ENCODE measurements at regions not wholly inside any gene's neighbourhood (a gene's known extent, or its start where the extent isn't known, plus 50 kb on each side); places are given as distances from the start of the nearest gene placed in this dataset.

GRCh38 chr5:168172760-168173223 lies 118.7 kb upstream of the WWC1 start:
- no peaks in the 10 kb centered on the region for H3K9me2 ChIP-seq (ENCODE audit: insufficient read depth, low read length)
- no peak overlapping the region for H3K9ac ChIP-seq (ENCODE audit: low read length)
- no peak overlapping the region for H3K4me3 ChIP-seq (ENCODE audit: low read length)
- H4K20me1 ChIP-seq (ENCODE audit: insufficient read depth), result no peaks in the 10 kb centered on the region
- no peaks in the 10 kb centered on the region for H3K79me2 ChIP-seq (replicated peaks; ENCODE audit: insufficient read depth, low read length)
- TF ChIP-seq, protein P1, sequence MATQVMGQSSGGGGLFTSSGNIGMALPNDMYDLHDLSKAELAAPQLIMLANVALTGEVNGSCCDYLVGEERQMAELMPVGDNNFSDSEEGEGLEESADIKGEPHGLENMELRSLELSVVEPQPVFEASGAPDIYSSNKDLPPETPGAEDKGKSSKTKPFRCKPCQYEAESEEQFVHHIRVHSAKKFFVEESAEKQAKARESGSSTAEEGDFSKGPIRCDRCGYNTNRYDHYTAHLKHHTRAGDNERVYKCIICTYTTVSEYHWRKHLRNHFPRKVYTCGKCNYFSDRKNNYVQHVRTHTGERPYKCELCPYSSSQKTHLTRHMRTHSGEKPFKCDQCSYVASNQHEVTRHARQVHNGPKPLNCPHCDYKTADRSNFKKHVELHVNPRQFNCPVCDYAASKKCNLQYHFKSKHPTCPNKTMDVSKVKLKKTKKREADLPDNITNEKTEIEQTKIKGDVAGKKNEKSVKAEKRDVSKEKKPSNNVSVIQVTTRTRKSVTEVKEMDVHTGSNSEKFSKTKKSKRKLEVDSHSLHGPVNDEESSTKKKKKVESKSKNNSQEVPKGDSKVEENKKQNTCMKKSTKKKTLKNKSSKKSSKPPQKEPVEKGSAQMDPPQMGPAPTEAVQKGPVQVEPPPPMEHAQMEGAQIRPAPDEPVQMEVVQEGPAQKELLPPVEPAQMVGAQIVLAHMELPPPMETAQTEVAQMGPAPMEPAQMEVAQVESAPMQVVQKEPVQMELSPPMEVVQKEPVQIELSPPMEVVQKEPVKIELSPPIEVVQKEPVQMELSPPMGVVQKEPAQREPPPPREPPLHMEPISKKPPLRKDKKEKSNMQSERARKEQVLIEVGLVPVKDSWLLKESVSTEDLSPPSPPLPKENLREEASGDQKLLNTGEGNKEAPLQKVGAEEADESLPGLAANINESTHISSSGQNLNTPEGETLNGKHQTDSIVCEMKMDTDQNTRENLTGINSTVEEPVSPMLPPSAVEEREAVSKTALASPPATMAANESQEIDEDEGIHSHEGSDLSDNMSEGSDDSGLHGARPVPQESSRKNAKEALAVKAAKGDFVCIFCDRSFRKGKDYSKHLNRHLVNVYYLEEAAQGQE (IDR thresholded peaks at IDR 0.05; ENCODE audit: borderline replicate concordance), result no peak
- TF ChIP-seq POLR2AphosphoS5 (IDR thresholded peaks at IDR 0.05) (no peak), EP300 (conservative IDR thresholded peaks at IDR 0.05; ENCODE audit: poor library complexity, severe bottlenecking) (no peak), CTCF (IDR thresholded peaks at IDR 0.05; ENCODE audit: poor library complexity, severe bottlenecking) (no peak), SMC3 (conservative IDR thresholded peaks at IDR 0.05; ENCODE audit: poor library complexity) (no peak), MXI1 (conservative IDR thresholded peaks at IDR 0.05; ENCODE audit: poor library complexity, severe bottlenecking) (no peak), TAF1 (IDR thresholded peaks at IDR 0.05; ENCODE audit: low read depth) (no peak), EZH2 (IDR thresholded peaks at IDR 0.05; ENCODE audit: borderline replicate concordance, insufficient read depth, low read length, poor library complexity, severe bottlenecking) (no peak), RAD21 (conservative IDR thresholded peaks at IDR 0.05) (no peak)
- no peak overlapping the region for H3K4me2 ChIP-seq (ENCODE audit: low read length)
- no peaks in the 10 kb centered on the region for H3K27me3 ChIP-seq (ENCODE audit: insufficient read depth, low read depth, low read length)
- no peaks in the 10 kb centered on the region for H3K36me3 ChIP-seq (ENCODE audit: insufficient read depth, low read length)
- H3K9me3 ChIP-seq (ENCODE audit: low read length), result no peaks in the 10 kb centered on the region
- H2AFZ ChIP-seq (ENCODE audit: low read depth, low read length), result no peak overlapping the region
- no peak overlapping the region for H3K27ac ChIP-seq (ENCODE audit: low read length)
- no peaks in the 10 kb centered on the region for H3F3A ChIP-seq (ENCODE audit: insufficient read depth, low read length, poor library complexity, severe bottlenecking)

DNA sequence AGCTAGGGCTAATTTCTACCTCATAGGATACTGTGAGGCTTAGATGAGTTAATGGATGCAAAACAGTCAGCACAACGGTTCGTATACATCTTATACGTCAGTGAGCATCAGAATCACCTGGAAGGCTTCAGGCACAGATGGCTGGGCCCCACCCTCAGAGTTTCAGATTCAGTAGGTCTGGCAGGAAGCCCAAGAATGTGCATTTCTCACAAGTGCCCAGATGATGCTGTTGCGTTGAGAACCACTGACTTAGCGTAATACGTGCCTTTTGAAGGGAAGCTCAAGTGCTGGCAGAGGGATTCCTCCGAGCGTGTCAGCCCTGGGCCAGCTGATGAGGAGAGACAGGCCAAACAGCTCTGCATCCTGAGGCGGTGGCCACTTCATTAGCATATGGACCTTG lies 117.1 kb upstream of the WWC1 start:
- no peaks in the 10 kb centered on the region for H3K79me2 ChIP-seq (replicated peaks; ENCODE audit: insufficient read depth, low read length)
- H3K36me3 ChIP-seq (ENCODE audit: insufficient read depth, low read length), result no peaks in the 10 kb centered on the region
- H3F3A ChIP-seq (ENCODE audit: insufficient read depth, low read length, poor library complexity, severe bottlenecking), result no peaks in the 10 kb centered on the region
- no peaks in the 10 kb centered on the region for H3K9me2 ChIP-seq (ENCODE audit: insufficient read depth, low read length)
- H3K27ac ChIP-seq (ENCODE audit: low read length), result no peak overlapping the region
- no peaks in the 10 kb centered on the region for H3K9me3 ChIP-seq (ENCODE audit: low read length)
- no peak overlapping the region for H3K9ac ChIP-seq (ENCODE audit: low read length)
- TF ChIP-seq SMC3 (conservative IDR thresholded peaks at IDR 0.05; ENCODE audit: poor library complexity), result no peak
- no peak for TF ChIP-seq EP300 (conservative IDR thresholded peaks at IDR 0.05; ENCODE audit: poor library complexity, severe bottlenecking)
- no peak for TF ChIP-seq TAF1 (IDR thresholded peaks at IDR 0.05; ENCODE audit: low read depth)
- no peak for TF ChIP-seq CTCF (IDR thresholded peaks at IDR 0.05; ENCODE audit: poor library complexity, severe bottlenecking)
- TF ChIP-seq, protein P1 (IDR thresholded peaks at IDR 0.05; ENCODE audit: borderline replicate concordance), result no peak
- no peak for TF ChIP-seq EZH2 (IDR thresholded peaks at IDR 0.05; ENCODE audit: borderline replicate concordance, insufficient read depth, low read length, poor library complexity, severe bottlenecking)
- TF ChIP-seq MXI1 (conservative IDR thresholded peaks at IDR 0.05; ENCODE audit: poor library complexity, severe bottlenecking), result no peak
- no peak for TF ChIP-seq POLR2AphosphoS5 (IDR thresholded peaks at IDR 0.05)
- no peak for TF ChIP-seq RAD21 (conservative IDR thresholded peaks at IDR 0.05)
- no peaks in the 10 kb centered on the region for H4K20me1 ChIP-seq (ENCODE audit: insufficient read depth)
- no peak overlapping the region for H2AFZ ChIP-seq (ENCODE audit: low read depth, low read length)
- H3K27me3 ChIP-seq (ENCODE audit: insufficient read depth, low read depth, low read length), result no peaks in the 10 kb centered on the region
- H3K4me2 ChIP-seq (ENCODE audit: low read length), result no peak overlapping the region
- no peak overlapping the region for H3K4me3 ChIP-seq (ENCODE audit: low read length)
